ENCODE measurements at regions not wholly inside any gene's neighbourhood (a gene's known extent, or its start where the extent isn't known, plus 50 kb on each side); places are given as distances from the start of the nearest gene placed in this dataset.
A peak's percentile ranks its signal among the peaks of the same experiment; 100 is the strongest.
"Not testable (repeated sequence)": the region's sequence is repeated elsewhere in the genome, so short reads cannot be mapped to it uniquely, and the experiment has no call there.

DNA sequence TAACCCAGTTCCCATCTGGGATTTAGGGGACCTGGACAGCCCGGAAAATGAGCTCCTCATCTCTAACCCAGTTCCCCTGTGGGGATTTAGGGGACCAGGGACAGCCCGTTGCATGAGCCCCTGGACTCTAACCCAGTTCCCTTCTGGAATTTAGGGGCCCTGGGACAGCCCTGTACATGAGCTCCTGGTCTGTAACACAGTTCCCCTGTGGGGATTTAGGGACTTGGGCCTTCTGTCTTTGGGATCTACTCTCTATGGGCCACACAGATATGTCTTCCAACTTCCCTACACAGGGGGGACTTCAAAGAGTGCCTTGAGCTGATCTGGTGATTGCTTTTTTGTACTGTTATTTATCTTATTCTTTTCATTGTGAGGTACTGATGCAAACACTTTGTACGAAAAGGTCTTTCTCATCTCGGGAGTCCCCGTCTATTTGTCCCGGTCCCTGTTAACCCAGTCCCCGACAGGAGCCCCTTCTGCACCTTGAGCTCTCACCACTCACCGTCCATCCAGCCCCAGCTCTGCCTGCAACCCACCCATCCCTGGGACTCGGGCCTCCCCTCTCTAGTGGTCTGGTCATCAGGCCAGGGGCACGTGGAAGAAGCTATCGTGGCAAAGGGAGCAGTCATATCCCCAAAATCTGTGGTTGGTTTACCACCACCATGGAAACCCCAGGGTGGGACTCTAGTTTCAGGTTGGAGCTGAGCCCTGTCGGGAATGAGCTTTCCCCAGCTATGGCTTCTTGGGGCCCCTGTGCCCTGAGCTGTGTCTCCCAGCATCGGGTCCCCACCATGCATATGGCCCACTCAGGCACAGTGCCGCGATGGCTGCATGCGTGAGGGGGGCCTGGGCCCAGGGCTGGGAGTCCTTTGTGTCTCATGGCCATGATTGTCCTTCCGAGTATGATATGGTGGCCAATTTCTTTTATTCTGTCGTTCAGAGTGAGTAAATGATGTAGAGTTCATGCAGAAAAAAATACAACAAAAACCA lies 270.4 kb upstream of the PLCXD1 start:
- WGBS: 83% methylated on average over 2 of the region's 18 CpGs
- ATAC-seq: peak; percentile 62 to 79

DNA sequence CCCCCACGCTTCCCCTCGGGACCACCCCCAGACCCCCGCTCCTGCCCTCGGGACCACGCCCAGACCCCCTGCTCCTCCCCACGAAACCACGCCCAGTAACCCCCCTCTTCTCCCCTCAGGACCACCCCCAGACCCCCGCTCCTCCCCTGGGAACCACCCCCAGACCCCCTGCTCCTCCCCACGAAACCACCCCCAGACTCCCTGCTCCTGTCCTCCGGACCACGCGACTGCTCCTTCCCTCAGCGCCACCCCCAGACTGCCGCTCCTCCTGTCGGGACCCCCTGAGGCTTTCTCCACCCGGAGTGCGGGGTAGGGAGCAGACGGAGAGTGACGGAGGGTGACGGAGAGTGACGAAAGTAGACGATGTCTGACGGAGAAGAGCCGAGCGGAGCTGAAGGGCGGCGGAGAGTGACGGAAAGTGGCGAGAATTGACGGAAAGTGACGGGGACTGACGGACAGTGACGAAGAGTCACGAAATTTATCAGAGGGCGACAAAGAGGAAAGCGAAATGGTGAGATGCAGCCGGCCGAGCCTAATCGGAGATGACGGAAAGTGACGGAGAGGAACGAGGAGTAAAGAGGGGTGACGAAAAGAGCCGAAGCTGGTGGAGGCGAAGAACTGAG lies 267.2 kb upstream of the PLCXD1 start:
- H3K4me1 ChIP-seq (ENCODE audit: control insufficient read depth, insufficient read depth, low read length); DNase-seq; H3K27me3 ChIP-seq (ENCODE audit: control insufficient read depth, insufficient read depth); H3K9me3 ChIP-seq (ENCODE audit: control insufficient read depth, low read length); H3K27ac ChIP-seq (ENCODE audit: low read length); H3K4me3 ChIP-seq (ENCODE audit: low read length); intact Hi-C loops (cut with DNase I): not testable (repeated sequence)
- peak; percentile 55 to 62 for ATAC-seq
- 82% methylated on average over 21 of the region's 45 CpGs for WGBS

More for the DNA sequence above, 270.4 kb upstream of the PLCXD1 start:
- H3K4me3 ChIP-seq (ENCODE audit: low read length); H3K27me3 ChIP-seq (ENCODE audit: control insufficient read depth, insufficient read depth); H3K4me1 ChIP-seq (ENCODE audit: control insufficient read depth, insufficient read depth, low read length); intact Hi-C loops (cut with DNase I); DNase-seq; H3K27ac ChIP-seq (ENCODE audit: low read length); H3K9me3 ChIP-seq (ENCODE audit: control insufficient read depth, low read length): not testable (repeated sequence)

DNA sequence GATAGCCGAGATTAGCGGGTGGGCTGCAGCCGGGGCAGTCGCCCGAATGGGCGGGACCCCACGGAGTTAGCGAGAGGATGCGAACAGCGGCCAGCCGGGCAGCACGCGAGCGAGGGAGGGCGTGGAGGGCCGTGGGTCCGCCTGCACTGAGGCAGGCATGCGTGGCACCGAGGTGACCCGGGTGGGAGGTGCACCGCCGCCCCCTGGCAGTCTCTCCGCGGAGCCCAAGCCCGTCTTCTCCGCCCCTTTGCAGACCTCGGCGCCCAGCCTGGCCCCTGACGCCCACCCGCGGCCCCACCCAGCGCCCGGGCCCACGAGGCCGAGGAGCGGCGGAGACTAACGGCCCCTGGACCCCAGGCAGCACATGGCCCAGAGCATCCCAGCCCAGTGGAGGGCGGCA lies 266.7 kb upstream of the PLCXD1 start:
- H3K27ac ChIP-seq (ENCODE audit: low read length); H3K4me3 ChIP-seq (ENCODE audit: low read length); ATAC-seq; H3K4me1 ChIP-seq (ENCODE audit: control insufficient read depth, insufficient read depth, low read length); DNase-seq; H3K27me3 ChIP-seq (ENCODE audit: control insufficient read depth, insufficient read depth); intact Hi-C loops (cut with DNase I); H3K9me3 ChIP-seq (ENCODE audit: control insufficient read depth, low read length): not testable (repeated sequence)
- WGBS: 93% methylated on average over 8 of the region's 39 CpGs

DNA sequence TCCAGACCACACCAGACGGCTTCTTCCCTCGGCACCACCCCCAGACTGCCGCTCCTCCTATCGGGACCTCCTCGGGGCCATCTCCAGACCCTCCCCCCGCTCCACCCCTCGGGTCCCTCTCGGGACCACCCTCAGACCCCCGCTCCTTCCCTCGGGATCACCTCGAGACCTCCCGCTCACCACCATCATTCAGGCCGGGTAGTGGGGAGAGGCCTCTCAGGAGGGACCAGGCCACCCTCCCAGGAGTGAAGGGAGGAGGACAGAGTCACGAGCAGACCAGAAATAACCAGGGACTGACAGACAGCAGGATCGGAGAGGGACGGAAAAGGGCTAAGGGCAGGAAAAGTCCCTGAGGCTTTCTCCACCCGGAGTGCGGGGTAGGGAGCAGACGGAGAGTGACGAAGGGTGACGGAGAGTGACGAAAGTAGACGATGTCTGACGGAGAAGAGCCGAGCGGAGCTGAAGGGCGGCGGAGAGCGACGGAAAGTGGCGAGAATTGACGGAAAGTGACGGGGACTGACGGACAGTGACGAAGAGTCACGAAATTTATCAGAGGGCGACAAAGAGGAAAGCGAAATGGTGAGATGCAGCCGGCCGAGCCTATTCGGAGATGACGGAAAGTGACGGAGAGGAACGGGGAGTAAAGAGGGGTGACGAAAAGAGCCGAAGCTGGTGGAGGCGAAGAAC lies 262.3 kb upstream of the PLCXD1 start:
- H3K27me3 ChIP-seq (ENCODE audit: control insufficient read depth, insufficient read depth); H3K27ac ChIP-seq (ENCODE audit: low read length); H3K9me3 ChIP-seq (ENCODE audit: control insufficient read depth, low read length); H3K4me3 ChIP-seq (ENCODE audit: low read length); H3K4me1 ChIP-seq (ENCODE audit: control insufficient read depth, insufficient read depth, low read length); intact Hi-C loops (cut with DNase I): not testable (repeated sequence)
- WGBS: 21% methylated on average over 13 of the region's 47 CpGs
- DNase-seq: peak in 1 of 3 donors; percentile 15
- peak; percentile 83 to 95 for ATAC-seq

DNA sequence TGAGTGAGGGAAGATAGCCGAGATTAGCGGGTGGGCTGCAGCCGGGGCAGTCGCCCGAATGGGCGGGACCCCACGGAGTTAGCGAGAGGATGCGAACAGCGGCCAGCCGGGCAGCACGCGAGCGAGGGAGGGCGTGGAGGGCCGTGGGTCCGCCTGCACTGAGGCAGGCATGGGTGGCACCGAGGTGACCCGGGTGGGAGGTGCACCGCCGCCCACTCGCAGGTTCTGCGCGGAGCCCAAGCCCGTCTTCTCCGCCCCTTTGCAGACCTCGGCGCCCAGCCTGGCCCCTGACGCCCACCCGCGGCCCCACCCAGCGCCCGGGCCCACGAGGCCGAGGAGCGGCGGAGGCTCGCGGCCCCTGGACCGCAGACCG lies 261.7 kb upstream of the PLCXD1 start:
- H3K4me1 ChIP-seq (ENCODE audit: control insufficient read depth, insufficient read depth, low read length); intact Hi-C loops (cut with DNase I); DNase-seq; H3K9me3 ChIP-seq (ENCODE audit: control insufficient read depth, low read length); H3K27ac ChIP-seq (ENCODE audit: low read length); H3K27me3 ChIP-seq (ENCODE audit: control insufficient read depth, insufficient read depth): not testable (repeated sequence)
- ATAC-seq: peak; percentile 63 to 66
- 0% methylated on average over 7 of the region's 41 CpGs for WGBS
- peak overlapping the region; percentile 52 for H3K4me3 ChIP-seq (ENCODE audit: low read length)

DNA sequence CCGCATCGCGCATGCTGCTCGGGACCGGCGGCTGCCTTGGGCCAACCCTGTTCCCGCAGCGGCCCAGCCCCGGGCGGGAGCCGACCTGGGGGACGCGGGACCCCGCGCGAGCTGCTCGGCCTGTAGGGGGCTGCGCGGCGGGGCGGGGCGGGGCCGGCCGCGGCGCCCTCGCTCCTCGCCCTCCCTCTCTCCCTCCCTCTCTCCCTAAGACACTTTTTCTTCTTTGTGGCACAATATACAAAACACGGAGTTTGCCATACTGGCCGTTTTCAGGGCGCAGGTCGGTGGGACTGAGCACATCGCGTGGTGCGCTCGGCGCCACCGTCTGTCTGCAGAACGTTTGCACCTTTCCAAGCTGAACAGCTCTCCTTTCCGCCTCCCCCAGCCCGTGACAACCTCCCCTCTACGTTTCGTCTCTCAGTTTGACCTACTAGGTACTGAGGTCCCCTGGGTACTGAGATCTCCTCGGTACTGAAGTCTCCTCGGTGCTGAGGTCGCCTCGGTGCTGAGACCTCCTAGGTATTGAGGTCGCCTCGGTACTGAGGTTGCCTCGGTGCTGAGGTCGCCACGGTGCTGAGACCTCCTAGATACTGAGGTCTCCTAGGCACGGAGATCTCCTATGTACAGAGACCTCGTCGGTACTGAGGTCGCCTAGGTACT lies 261.1 kb upstream of the PLCXD1 start:
- no peak for ATAC-seq
- DNase-seq: no peak
- Histone ChIP-seq H3K4me1 (ENCODE audit: control insufficient read depth, insufficient read depth, low read length) (peaks cover 3% of the 10 kb centered on the region), H3K4me3 (ENCODE audit: low read length) (peak overlapping the region; percentile 52), H3K27ac (ENCODE audit: low read length) (no peak overlapping the region), H3K9me3 (ENCODE audit: control insufficient read depth, low read length) (no peaks in the 10 kb centered on the region), H3K27me3 (ENCODE audit: control insufficient read depth, insufficient read depth) (no peaks in the 10 kb centered on the region)
- 24% methylated on average over 50 of the region's 56 CpGs for WGBS
- intact Hi-C loops (cut with DNase I): no loop called here

DNA sequence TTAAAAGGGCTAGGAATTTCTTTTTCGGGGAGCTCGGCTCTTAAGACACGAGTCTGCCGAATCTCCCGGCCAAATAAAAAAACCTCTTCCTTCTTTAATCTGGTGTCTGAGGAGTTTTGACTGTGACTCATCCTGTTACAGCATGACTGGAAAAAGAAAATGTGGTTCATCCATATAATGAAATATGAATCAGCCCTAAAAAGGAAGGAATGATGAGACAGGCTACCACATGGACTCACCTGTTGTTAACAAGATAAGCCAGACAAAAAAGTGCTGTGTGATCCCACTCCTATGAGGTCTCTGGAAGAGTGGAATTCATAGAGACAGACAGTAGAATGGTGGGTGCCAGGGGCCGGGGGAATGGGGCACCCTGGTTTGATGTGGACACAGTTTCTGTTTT lies 257.0 kb upstream of the PLCXD1 start:
- H3K9me3 ChIP-seq (ENCODE audit: control insufficient read depth, low read length); ATAC-seq; H3K27me3 ChIP-seq (ENCODE audit: control insufficient read depth, insufficient read depth); H3K4me1 ChIP-seq (ENCODE audit: control insufficient read depth, insufficient read depth, low read length); intact Hi-C loops (cut with DNase I); H3K4me3 ChIP-seq (ENCODE audit: low read length); DNase-seq; H3K27ac ChIP-seq (ENCODE audit: low read length): not testable (repeated sequence)
- WGBS: no CpG with 5 or more reads among the region's 6 CpGs
